HEK293 (cell line): ENCODE measurements at regions not wholly inside any gene's neighbourhood (a gene's known extent, or its start where the extent isn't known, plus 50 kb on each side); places are given as distances from the start of the nearest gene placed in this dataset.

Experiments
- BCL6B ChIP-seq: fragments of 450-650 bp; formaldehyde crosslinking; IDR thresholded peaks from 2 replicates; pipeline ENCODE4 v1.5.1; 2017; ENCODE audit warnings: missing biosample characterization, missing genetic modification characterization

DNA sequence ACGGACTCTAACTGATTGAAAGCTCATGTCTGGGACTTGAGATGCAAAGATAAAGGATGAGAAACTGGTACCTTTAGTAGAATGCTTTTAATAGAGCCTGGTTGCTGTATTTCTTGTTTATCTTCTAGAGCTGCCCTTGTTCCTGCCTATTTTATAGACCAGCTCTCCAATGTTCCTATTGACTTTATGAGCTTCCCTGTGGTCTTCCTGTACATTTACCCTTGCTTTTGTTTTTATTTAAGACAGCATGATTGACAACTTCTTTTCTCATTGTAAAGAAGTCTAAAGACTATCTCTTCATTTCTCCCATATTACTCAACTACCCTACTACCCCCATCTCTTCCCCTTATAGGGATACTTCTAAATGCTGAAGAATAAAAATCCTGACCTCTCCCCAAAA is 174.7 kb downstream of the UGT8 start (continued):
- TF ChIP-seq BCL6B: 0 out of 2 replicates have a peak, but pooled peaks have one; percentile 25
